Retinal pigment epithelial cell (primary cell): ENCODE measurements at regions not wholly inside any gene's neighbourhood (a gene's known extent, or its start where the extent isn't known, plus 50 kb on each side); places are given as distances from the start of the nearest gene placed in this dataset.

ENCODE experiments used
- DNase-seq: peaks from one replicate; pipeline ENCODE4 v3.0.0-alpha.2; 2010; ENCODE audit warnings: low read depth
- H3K4me3 ChIP-seq: 2 replicates; pipeline ENCODE4 v1.5.1; 2011; ENCODE audit warnings: mild to moderate bottlenecking, low read length, control low read depth, moderate library complexity
- CTCF ChIP-seq: conservative IDR thresholded peaks from 2 replicates; pipeline ENCODE4 v1.5.1; 2011; ENCODE audit warnings: low read depth, low read length, control low read depth, inconsistent platforms

DNA sequence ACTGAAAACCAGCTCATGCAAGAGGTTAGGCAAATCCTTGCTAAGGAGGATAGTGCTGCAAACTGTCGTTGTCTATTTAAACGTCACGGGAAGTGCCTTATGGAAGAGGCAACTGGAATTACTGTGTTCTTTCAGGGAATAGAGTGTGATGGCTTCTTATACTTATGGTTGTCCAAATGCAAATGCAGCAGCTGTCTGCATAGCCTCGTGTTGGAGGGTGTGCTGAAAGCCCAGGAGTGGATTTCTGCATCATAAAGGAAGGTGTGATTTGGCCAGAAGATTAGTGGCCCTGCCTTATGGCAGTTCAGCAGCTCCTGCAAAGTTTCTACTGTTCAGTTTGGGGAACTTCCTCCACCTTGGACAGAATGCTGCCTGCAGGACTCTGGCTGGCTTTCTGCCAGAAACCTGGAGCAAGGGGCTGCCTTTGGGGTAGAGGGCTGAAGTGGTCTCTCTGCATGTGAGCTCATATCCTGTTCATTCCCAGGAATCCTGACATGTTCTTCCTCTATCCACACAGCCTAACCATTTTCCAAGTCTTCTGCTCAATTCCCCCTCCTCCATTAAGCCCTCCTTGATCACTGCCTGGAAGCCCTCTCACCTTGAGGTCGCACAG is 321.2 kb upstream of the CXCR4 start:
- no peak overlapping the region for H3K4me3 ChIP-seq
- DNase-seq, result no peak
- TF ChIP-seq CTCF, result no peak

GRCh38 chr2:136437461-136437860 is 319.5 kb upstream of the CXCR4 start:
- no peak for DNase-seq
- H3K4me3 ChIP-seq, result no peak overlapping the region
- no peak for TF ChIP-seq CTCF

GRCh38 chr2:136436936-136437335 is 319.0 kb upstream of the CXCR4 start:
- no peak for DNase-seq
- no peak overlapping the region for H3K4me3 ChIP-seq
- TF ChIP-seq CTCF, result no peak

- DNase-seq, result no peak
- H3K4me3 ChIP-seq, result no peak overlapping the region
- TF ChIP-seq CTCF, result no peak
Observed at GRCh38 chr2:136434251-136434715, 316.3 kb upstream of the CXCR4 start.

- no peak for DNase-seq
- H3K4me3 ChIP-seq, result no peak overlapping the region
- TF ChIP-seq CTCF, result no peak
Observed at GRCh38 chr2:136433261-136433660, 315.3 kb upstream of the CXCR4 start.

DNA sequence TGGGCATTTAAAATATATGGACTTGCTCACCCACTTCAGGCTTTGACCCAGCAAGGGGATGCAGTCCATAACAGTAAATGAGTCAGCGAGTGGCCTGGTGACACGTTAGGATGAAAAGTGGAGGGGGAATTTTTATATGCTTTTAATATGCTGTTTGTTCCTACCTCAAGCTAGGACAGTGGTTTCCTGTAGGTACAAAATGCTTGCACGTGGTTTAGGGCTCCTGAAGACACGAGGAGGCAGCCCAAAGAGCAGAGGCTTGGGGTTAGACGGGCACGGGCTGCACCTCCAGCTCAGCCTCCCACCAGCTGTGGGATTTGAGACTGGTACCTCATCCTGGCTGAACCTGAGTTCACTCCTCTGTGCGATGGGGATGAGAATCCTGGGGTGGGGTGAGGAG is 306.2 kb upstream of the CXCR4 start:
- TF ChIP-seq CTCF, result no peak
- no peak for DNase-seq
- no peak overlapping the region for H3K4me3 ChIP-seq

DNA sequence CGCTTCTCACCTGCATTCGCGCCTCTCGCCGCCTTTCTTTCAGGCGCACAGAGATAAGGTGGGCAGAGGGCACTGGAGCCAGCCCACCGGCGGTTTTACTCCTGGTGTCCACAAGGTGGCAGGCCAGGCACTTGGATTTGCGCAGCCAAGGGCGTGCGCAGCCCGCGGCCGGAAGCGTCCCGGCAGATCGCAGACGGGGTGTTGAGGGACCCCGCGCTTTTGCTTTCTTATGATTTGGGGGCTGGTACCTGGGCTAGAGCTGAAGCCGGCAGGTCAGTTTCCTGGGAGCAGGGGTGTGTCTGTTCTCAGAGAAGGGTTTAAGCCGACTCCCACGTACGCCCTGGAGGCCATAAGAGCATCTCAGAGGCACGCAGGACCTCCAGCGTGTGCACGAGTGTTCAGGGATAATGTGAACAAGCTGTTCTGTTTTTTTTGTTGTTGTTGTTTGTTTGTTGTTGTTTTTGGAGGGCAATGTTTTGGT is 305.6 kb upstream of the CXCR4 start:
- peak; percentile 83 for TF ChIP-seq CTCF
- H3K4me3 ChIP-seq, result peak overlapping the region; percentile 56
- peak; percentile 10 for DNase-seq
